ENCODE measurements at regions not wholly inside any gene's neighbourhood (a gene's known extent, or its start where the extent isn't known, plus 50 kb on each side); places are given as distances from the start of the nearest gene placed in this dataset.

DNA sequence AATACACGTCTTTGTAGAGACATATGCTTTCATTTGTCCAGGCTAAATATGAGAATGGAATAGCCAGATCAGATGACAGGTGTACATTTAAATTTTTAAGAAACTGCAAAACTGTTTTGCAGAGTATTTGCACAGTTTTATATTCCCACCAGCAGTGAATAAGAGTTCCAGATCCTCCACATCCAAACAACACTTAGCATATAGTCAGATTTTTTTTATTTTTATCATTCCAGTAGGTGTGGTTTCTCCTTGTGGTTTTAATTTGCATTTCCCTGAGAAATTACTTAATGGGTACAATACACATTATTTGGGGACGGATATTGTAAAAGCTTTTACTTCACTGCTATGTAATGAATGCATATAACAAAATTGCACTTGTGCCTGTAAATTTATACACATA lies 56.7 kb upstream of the IRF2 start:
- DNase-seq (ENCODE audit: low read depth) = no peak
- no peak overlapping the region for H3K4me3 ChIP-seq (ENCODE audit: control insufficient read depth, low read depth, low read length)
- TF ChIP-seq, protein P1, sequence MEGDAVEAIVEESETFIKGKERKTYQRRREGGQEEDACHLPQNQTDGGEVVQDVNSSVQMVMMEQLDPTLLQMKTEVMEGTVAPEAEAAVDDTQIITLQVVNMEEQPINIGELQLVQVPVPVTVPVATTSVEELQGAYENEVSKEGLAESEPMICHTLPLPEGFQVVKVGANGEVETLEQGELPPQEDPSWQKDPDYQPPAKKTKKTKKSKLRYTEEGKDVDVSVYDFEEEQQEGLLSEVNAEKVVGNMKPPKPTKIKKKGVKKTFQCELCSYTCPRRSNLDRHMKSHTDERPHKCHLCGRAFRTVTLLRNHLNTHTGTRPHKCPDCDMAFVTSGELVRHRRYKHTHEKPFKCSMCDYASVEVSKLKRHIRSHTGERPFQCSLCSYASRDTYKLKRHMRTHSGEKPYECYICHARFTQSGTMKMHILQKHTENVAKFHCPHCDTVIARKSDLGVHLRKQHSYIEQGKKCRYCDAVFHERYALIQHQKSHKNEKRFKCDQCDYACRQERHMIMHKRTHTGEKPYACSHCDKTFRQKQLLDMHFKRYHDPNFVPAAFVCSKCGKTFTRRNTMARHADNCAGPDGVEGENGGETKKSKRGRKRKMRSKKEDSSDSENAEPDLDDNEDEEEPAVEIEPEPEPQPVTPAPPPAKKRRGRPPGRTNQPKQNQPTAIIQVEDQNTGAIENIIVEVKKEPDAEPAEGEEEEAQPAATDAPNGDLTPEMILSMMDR (conservative IDR thresholded peaks at IDR 0.05; ENCODE audit: control insufficient read depth, insufficient read depth, low read depth, low read length) = no peak

DNA sequence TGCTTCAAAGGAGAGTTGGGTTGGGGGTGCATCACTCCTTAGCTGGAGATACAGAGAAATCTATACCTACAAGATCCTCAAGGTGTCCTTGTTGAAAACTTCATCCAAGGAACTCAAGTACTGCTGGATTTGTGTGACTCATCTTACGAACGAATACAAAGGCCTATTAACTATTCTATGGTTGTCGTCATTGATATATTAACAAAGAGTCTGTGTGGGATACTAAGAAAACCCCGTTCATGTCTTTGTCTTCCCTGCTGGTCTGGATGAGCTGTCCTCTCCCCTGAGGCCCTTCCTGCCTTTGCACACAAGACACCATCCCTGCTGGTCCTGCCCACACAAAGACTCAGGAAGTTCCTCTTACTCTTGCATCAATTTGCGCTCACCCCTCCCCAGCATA lies 54.9 kb upstream of the IRF2 start:
- no peak overlapping the region for H3K4me3 ChIP-seq (ENCODE audit: control insufficient read depth, low read depth, low read length)
- TF ChIP-seq, protein P1 (conservative IDR thresholded peaks at IDR 0.05; ENCODE audit: control insufficient read depth, insufficient read depth, low read depth, low read length) = no peak
- DNase-seq (ENCODE audit: low read depth) = peak; percentile 68

DNA sequence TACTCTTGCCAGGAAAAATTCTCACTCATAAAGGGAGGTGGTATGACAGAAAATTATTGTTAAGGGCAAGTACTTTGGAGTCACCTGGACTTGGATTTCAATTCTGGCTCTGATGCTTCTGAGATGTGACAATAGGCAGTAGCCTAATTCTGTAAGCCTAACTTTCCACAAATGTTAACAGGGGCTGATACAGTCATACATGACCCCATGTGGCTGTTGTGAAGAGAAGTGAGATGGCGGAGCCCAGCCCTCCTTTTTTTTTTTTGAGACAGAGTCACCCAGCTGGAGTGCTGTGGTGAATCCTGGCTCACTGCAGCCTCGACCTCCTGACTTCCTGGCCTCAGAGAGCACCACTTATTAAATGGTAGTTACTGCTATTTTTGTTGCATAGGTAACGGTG lies 54.4 kb upstream of the IRF2 start:
- TF ChIP-seq, protein P1 (conservative IDR thresholded peaks at IDR 0.05; ENCODE audit: control insufficient read depth, insufficient read depth, low read depth, low read length) = no peak
- DNase-seq (ENCODE audit: low read depth) = no peak

DNA sequence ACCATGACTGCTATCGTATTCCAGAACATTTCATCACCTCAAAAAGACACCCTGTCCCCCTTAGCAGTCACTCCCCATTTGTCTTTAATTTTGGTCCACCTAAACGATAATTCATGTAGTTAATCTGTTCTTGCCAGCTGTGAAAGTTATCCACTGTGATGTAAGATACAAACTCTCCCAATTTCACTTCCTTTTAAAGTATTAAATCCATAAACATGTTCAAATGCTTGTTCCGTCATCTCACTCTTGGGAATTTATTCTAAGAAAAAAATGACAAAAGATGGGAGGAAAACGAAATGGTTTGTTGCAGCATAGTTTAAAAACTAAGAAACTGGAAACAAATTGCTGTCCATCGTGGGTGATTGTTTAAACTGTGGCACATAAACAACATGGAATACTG lies 53.7 kb upstream of the IRF2 start:
- DNase-seq (ENCODE audit: low read depth) = no peak
- TF ChIP-seq, protein P1 (conservative IDR thresholded peaks at IDR 0.05; ENCODE audit: control insufficient read depth, insufficient read depth, low read depth, low read length) = no peak
- no peak overlapping the region for H3K4me3 ChIP-seq (ENCODE audit: control insufficient read depth, low read depth, low read length)

More for the DNA sequence above, 54.4 kb upstream of the IRF2 start:
- H3K4me3 ChIP-seq (ENCODE audit: control insufficient read depth, low read depth, low read length) = no peak overlapping the region

DNA sequence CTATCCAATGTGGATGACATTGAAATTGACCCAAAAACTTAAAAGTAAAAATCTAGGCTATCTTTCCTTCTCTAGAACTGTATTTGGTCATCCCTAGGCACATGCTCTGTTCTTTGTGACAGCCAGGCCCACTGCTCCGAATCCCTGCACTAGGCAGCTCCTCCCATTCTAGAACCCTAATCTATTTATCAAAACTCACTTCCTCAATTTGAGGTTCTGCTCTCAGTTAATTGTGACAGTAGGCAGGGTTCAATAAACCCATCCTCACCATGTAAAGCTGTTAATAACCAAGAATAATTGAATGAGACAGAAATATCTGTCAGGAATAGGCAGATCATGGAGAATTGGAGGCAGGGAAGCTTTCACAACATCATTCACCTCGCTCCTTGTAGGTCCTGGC lies 51.9 kb upstream of the IRF2 start:
- no peak overlapping the region for H3K4me3 ChIP-seq (ENCODE audit: control insufficient read depth, low read depth, low read length)
- no peak for DNase-seq (ENCODE audit: low read depth)
- TF ChIP-seq, protein P1 (conservative IDR thresholded peaks at IDR 0.05; ENCODE audit: control insufficient read depth, insufficient read depth, low read depth, low read length) = no peak

Data from fibroblast of mammary gland (primary cell).